K562 (cell line): ENCODE measurements at regions not wholly inside any gene's neighbourhood (a gene's known extent, or its start where the extent isn't known, plus 50 kb on each side); places are given as distances from the start of the nearest gene placed in this dataset.

Experiments
- ATAC-seq: fragments of 200-7000 bp; cut with Tn5 transposase; 3 replicates; pipeline ENCODE4 v1.9.1; 2020; ENCODE audit warnings: moderate library complexity
- BruUV-seq: library from RNA; stranded (reverse); fragments of 400-500 nt; replicated peaks from 2 replicates; lab custom pipeline; 2021; lab: Mats Ljungman, UMichigan
- CTCF ChIA-PET: fragments of 300-600 bp; formaldehyde crosslinking; extraction: SDS; loops from one replicate; lab custom pipeline; 2021; ENCODE audit warnings: low intra/inter-chr PET ratio; lab: Yijun Ruan, JAX
- POLR2A ChIA-PET: fragments of 300-600, 350-650 bp; sonication (Branson Sonifier 250); formaldehyde crosslinking; extraction: SDS; loops from one replicate; lab custom pipeline; 2021; ENCODE audit warnings: antibody characterized with exemption, inconsistent platforms; lab: Yijun Ruan, JAX
- DNase-seq, 4 experiments: peaks; one replicate each; pipeline versions ENCODE4 v3.0.0 to v3.0.0-alpha.2; 2011 to 2018; ENCODE audit warnings: low spot score in 3 of 4, mixed read lengths in 3 of 4; ENCODE audit errors: extremely low read depth in 1 of 4
- FAIRE-seq: peaks from 2 replicates; lab custom pipeline; 2011; peaks lifted over from hg19 to GRCh38; lab: Jason Lieb, UNC
- H2AFZ ChIP-seq: 2 replicates; pipeline ENCODE4 v1.6.0; 2011; ENCODE audit warnings: low read depth, low read length, control low read depth, inconsistent platforms
- H3K27ac ChIP-seq: fragments of 200-600 bp; 3 replicates; pipeline ENCODE4 v1.8.0; 2011; ENCODE audit warnings: low read depth, mild to moderate bottlenecking, control low read depth, inconsistent platforms, low read length, moderate library complexity, mixed read lengths; ENCODE audit errors: extremely low read depth
- H3K27me3 ChIP-seq, 2 experiments: fragments of 300-600 bp in 1 of 2; 2 replicates in 1 of 2; 3 replicates in 1 of 2; pipeline versions ENCODE4 v1.6.0 to v1.8.0; 2011; ENCODE audit warnings: inconsistent platforms in 2 of 2, low read length in 2 of 2, mild to moderate bottlenecking in 1 of 2, mixed read lengths in 1 of 2, moderate library complexity in 1 of 2; ENCODE audit not compliant: control insufficient read depth in 2 of 2, insufficient read depth in 2 of 2
- H3K36me3 ChIP-seq: fragments of 300-600 bp; 3 replicates; pipeline ENCODE4 v1.8.0; 2011; ENCODE audit warnings: mild to moderate bottlenecking, low read length, inconsistent platforms; ENCODE audit not compliant: control insufficient read depth, insufficient read depth
- H3K4me1 ChIP-seq, 2 experiments: fragments of 200-600 bp in 1 of 2; replicated peaks in 1 of 2; 2 replicates in 1 of 2; 3 replicates in 1 of 2; pipeline versions ENCODE4 v1.5.1 to v1.8.0; 2011; ENCODE audit warnings: inconsistent platforms in 2 of 2, low read length in 2 of 2, mild to moderate bottlenecking in 1 of 2, mixed read lengths in 1 of 2, moderate library complexity in 1 of 2; ENCODE audit not compliant: control insufficient read depth in 2 of 2, insufficient read depth in 2 of 2
- H3K4me2 ChIP-seq: 2 replicates; pipeline ENCODE4 v1.6.1; 2011; ENCODE audit warnings: low read length, control low read depth, inconsistent platforms, mixed read lengths; ENCODE audit not compliant: insufficient read depth
- H3K4me3 ChIP-seq: fragments of 200-600 bp; sonication (generic), shearing (Covaris generic); 2 replicates; pipeline ENCODE4 v1.5.1; 2016; ENCODE audit warnings: control low read depth, inconsistent platforms
- H3K79me2 ChIP-seq: fragments of 200-600 bp; 3 replicates; pipeline ENCODE4 v1.8.0; 2011; ENCODE audit warnings: low read length, inconsistent platforms; ENCODE audit not compliant: control insufficient read depth, insufficient read depth
- H3K9ac ChIP-seq, 2 experiments: 2 replicates each; pipeline versions ENCODE4 v1.6.0 to v1.6.1; 2011; ENCODE audit warnings: low read depth in 2 of 2, low read length in 2 of 2, control low read depth in 1 of 2, inconsistent platforms in 1 of 2, mild to moderate bottlenecking in 1 of 2, mixed read lengths in 1 of 2; ENCODE audit not compliant: insufficient read depth in 1 of 2
- H3K9me1 ChIP-seq: one replicate; pipeline ENCODE4 v1.6.0; 2011; ENCODE audit warnings: inconsistent platforms, mild to moderate bottlenecking, low read length, moderate library complexity; ENCODE audit not compliant: control insufficient read depth, insufficient read depth
- H3K9me3 ChIP-seq: replicated peaks from 2 replicates; pipeline ENCODE4 v1.5.1; 2011; ENCODE audit warnings: low read depth, low read length, inconsistent platforms; ENCODE audit not compliant: control insufficient read depth, insufficient read depth
- H4K20me1 ChIP-seq: replicated peaks from 2 replicates; pipeline ENCODE4 v1.6.1; 2011; ENCODE audit warnings: low read length, inconsistent platforms, mixed read lengths; ENCODE audit not compliant: control insufficient read depth, insufficient read depth
- HOXB6 ChIP-seq: fragments of 250-450 bp; sonication (Bioruptor Pico); IDR thresholded peaks from 2 replicates; pipeline ENCODE4 v1.5.1; 2022; ENCODE audit warnings: mild to moderate bottlenecking, borderline replicate concordance
- KDM1A ChIP-seq, 2 experiments: fragments of 450-650 bp; IDR thresholded peaks; 2 replicates each; pipeline ENCODE4 v1.6.1; 2016; ENCODE audit warnings: mild to moderate bottlenecking in 2 of 2
- MIER1 ChIP-seq: fragments of 450-650 bp; IDR thresholded peaks from 2 replicates; pipeline ENCODE4 v1.6.1; 2016; ENCODE audit warnings: antibody characterized with exemption, mild to moderate bottlenecking, low read depth
- NFIX ChIP-seq: fragments of 250-450 bp; sonication (Bioruptor Pico); IDR thresholded peaks from 2 replicates; pipeline ENCODE4 v1.4.0; 2020; ENCODE audit warnings: low read depth, mild to moderate bottlenecking, moderate library complexity
- RFX1 ChIP-seq: fragments of 450-650 bp; IDR thresholded peaks from 2 replicates; pipeline ENCODE4 v1.6.1; 2016; ENCODE audit warnings: mild to moderate bottlenecking, moderate library complexity
- RFX7 ChIP-seq: fragments of 250-450 bp; sonication (Bioruptor Pico); IDR thresholded peaks from 2 replicates; pipeline ENCODE4 v1.5.1; 2021; ENCODE audit warnings: mild to moderate bottlenecking
- SMARCA5 ChIP-seq: fragments of 450-650 bp; IDR thresholded peaks from 2 replicates; pipeline ENCODE4 v1.6.1; 2016
- SRSF7 ChIP-seq: fragments of 200-400 bp; formaldehyde crosslinking; optimal IDR thresholded peaks from 2 replicates; pipeline ENCODE3; 2017; ENCODE audit warnings: mild to moderate bottlenecking, low read depth, low read length
- TARDBP ChIP-seq: fragments of 450-650 bp; IDR thresholded peaks from 2 replicates; pipeline ENCODE4 v1.6.1; 2016
- ZNF23 ChIP-seq: fragments of 250-450 bp; sonication (Bioruptor Pico); IDR thresholded peaks from 2 replicates; pipeline ENCODE4 v1.4.0; 2020; ENCODE audit warnings: mild to moderate bottlenecking
- ZNF24 ChIP-seq: fragments of 450-650 bp; IDR thresholded peaks from 2 replicates; pipeline ENCODE4 v1.6.1; 2016
- ZNF274 ChIP-seq: IDR thresholded peaks from 2 replicates; pipeline ENCODE4 v1.6.1; 2011; ENCODE audit warnings: low read depth, mild to moderate bottlenecking, low read length, moderate library complexity, borderline replicate concordance
- ZNF589 ChIP-seq: fragments of 200-800 bp; sonication (Bioruptor generic); IDR thresholded peaks from 2 replicates; pipeline ENCODE4 v1.6.1; 2016; ENCODE audit warnings: low read depth, missing genetic modification characterization, missing compliant biosample characterization
- ZSCAN32 ChIP-seq: fragments of 450-650 bp; formaldehyde crosslinking; IDR thresholded peaks from 2 replicates; pipeline ENCODE4 v1.4.0; 2020; ENCODE audit warnings: mild to moderate bottlenecking, moderate library complexity
- WGBS: fragments of 100-300 bp; shearing (Covaris generic); methylation state at CpG from one replicate; pipeline ENCODE4 v1.1.6; 2016; ENCODE audit warnings: low coverage, mixed read lengths; ENCODE audit not compliant: insufficient coverage; ENCODE audit errors: missing lambda C conversion rate; 5-methylcytosine and 5-hydroxymethylcytosine counted together
- in situ Hi-C: fragments of 300-500 bp; cut with MboI; formaldehyde crosslinking; loops from 4 replicates; pipeline ENCODE4 v1.15.0; 2018; ENCODE audit warnings: inconsistent platforms, mixed read lengths
- intact Hi-C: fragments of 100-400 bp; cut with micrococcal nuclease; formaldehyde crosslinking; loops from 2 replicates; pipeline ENCODE4 v1.14.2; 2022
- TF ChIP-seq, protein P1 (sequence below): sonication (generic); formaldehyde crosslinking; IDR thresholded peaks from 2 replicates; pipeline ENCODE4 v1.8.0; 2022; ENCODE audit warnings: mild to moderate bottlenecking, low read depth, missing genetic modification reagents
- TF ChIP-seq, protein P2 (sequence below): fragments of 450-650 bp; formaldehyde crosslinking; IDR thresholded peaks from 2 replicates; pipeline ENCODE4 v1.4.0; 2020; ENCODE audit warnings: mild to moderate bottlenecking, moderate library complexity
- TF ChIP-seq, protein P3 (sequence below), 2 experiments: IDR thresholded peaks; 2 replicates each; pipeline ENCODE4 v1.6.1; 2012; ENCODE audit warnings: improper control_type of control experiment in 2 of 2, low read depth in 2 of 2, low read length in 2 of 2, borderline replicate concordance in 1 of 2

DNA sequence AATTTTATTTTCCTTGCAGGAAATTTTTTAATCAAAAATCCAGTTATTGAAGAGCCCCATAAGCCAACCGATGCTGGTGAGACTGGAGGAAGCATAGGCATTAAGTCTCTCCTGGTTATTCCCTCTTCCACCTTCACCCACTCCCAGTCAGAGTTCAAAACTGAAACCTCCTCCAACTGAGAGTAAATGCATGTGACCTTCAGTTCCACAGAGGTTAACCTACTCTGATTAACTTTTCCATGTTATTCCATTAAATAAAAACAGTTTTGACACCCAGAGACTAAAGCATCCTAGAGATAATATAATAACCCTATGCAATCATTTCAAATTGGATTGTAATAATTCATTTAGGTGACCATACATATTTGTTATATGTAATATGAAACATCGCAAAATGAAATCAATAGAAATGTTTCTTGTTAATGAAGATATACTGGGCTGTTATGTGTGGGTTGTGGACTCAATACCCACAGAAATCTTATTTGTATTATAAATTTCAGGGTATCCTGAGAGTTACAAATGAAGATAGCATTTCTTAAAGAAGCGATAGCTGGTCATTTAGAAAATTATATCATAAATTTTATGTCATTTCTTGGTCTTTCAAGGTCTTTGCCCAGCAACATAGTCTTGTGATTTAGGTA, 376.5 kb downstream of the SETD4 start (continued):
- TF ChIP-seq RFX7 (CRISPR knock-in tag), result no peak
- no peak for TF ChIP-seq ZNF24

DNA sequence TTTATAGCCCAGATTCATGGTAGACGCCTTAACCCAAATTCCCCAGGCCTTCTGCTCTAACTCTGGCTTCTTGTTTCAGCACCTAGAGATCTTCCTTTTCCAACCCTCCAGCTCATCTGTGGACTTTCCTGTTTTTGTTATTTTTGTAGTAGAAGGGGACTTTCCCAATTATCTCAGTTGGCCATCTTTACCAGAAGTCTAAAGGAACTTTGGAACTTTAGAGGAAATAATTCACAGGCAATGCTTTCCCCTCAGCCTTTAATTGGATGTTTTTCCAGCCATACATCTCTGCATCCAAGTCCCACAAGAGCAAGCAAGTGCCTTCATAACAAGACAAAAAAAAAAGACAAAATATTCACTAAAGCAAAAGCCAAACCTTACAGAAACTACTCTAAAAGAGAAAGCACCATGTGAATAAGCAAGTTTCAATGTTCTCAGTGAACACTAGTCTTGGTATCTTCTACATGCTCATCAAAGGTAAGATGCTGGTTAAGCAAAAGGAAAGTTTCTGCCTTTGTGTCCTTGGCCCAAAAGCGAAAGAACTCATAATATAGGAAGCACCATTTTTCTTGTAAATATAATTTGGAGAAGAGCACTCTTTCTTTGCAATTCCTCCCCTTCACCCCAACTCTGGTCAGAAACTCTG, 377.3 kb downstream of the SETD4 start:
- peaks cover 0 to 8% of the 10 kb centered on the region in 2 experiments; a peak in 3 of 5 replicates for H3K27me3 ChIP-seq
- no peak overlapping the region for H2AFZ ChIP-seq
- no peaks in the 10 kb centered on the region for H3K36me3 ChIP-seq
- no peak overlapping the region for H3K27ac ChIP-seq
- in situ Hi-C loops, result no loop called here
- no peak overlapping the region for H3K9ac ChIP-seq
- H3K9me1 ChIP-seq, result no peaks in the 10 kb centered on the region
- H3K4me3 ChIP-seq, result no peak overlapping the region
- no peaks in the 10 kb centered on the region for H3K79me2 ChIP-seq
- DNase-seq (no peak), ATAC-seq (no peak), FAIRE-seq (no peak)
- no peaks in the 10 kb centered on the region for H4K20me1 ChIP-seq
- BruUV-seq, result no TSS peak
- intact Hi-C loops, result no loop called here
- H3K4me1 ChIP-seq, result no peaks in the 10 kb centered on the region
- WGBS, result 2% methylated on average over 2 of the region's 2 CpGs
- ChIA-PET CTCF (no interaction called here), POLR2A (interaction anchor here (1.2 kb wide), 1 partner anchor 246 kb away, joined by 4 read pairs; no protein-coding TSS in a partner anchor)
- H3K4me2 ChIP-seq, result no peak overlapping the region
- no peaks in the 10 kb centered on the region for H3K9me3 ChIP-seq
- TF ChIP-seq, protein P1, sequence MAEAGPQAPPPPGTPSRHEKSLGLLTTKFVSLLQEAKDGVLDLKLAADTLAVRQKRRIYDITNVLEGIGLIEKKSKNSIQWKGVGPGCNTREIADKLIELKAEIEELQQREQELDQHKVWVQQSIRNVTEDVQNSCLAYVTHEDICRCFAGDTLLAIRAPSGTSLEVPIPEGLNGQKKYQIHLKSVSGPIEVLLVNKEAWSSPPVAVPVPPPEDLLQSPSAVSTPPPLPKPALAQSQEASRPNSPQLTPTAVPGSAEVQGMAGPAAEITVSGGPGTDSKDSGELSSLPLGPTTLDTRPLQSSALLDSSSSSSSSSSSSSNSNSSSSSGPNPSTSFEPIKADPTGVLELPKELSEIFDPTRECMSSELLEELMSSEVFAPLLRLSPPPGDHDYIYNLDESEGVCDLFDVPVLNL, result no peak
- TF ChIP-seq, protein P2, sequence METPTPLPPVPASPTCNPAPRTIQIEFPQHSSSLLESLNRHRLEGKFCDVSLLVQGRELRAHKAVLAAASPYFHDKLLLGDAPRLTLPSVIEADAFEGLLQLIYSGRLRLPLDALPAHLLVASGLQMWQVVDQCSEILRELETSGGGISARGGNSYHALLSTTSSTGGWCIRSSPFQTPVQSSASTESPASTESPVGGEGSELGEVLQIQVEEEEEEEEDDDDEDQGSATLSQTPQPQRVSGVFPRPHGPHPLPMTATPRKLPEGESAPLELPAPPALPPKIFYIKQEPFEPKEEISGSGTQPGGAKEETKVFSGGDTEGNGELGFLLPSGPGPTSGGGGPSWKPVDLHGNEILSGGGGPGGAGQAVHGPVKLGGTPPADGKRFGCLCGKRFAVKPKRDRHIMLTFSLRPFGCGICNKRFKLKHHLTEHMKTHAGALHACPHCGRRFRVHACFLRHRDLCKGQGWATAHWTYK (CRISPR knock-in tag), result no peak
- TF ChIP-seq KDM1A (IDR thresholded peaks at IDR 0.05) (no peak), ZSCAN32 (CRISPR knock-in tag) (no peak), ZNF274 (no peak), SMARCA5 (no peak), RFX1 (no peak), NFIX (CRISPR knock-in tag) (no peak), ZNF23 (CRISPR knock-in tag) (no peak), HOXB6 (CRISPR knock-in tag) (no peak), TARDBP (no peak), SRSF7 (no peak), ZNF589 (CRISPR knock-in tag) (no peak), MIER1 (no peak)
- TF ChIP-seq, protein P3, sequence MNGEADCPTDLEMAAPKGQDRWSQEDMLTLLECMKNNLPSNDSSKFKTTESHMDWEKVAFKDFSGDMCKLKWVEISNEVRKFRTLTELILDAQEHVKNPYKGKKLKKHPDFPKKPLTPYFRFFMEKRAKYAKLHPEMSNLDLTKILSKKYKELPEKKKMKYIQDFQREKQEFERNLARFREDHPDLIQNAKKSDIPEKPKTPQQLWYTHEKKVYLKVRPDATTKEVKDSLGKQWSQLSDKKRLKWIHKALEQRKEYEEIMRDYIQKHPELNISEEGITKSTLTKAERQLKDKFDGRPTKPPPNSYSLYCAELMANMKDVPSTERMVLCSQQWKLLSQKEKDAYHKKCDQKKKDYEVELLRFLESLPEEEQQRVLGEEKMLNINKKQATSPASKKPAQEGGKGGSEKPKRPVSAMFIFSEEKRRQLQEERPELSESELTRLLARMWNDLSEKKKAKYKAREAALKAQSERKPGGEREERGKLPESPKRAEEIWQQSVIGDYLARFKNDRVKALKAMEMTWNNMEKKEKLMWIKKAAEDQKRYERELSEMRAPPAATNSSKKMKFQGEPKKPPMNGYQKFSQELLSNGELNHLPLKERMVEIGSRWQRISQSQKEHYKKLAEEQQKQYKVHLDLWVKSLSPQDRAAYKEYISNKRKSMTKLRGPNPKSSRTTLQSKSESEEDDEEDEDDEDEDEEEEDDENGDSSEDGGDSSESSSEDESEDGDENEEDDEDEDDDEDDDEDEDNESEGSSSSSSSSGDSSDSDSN (IDR thresholded peaks at IDR 0.05; ENCODE audit: borderline replicate concordance in 1 of 2, low read depth in 2 of 2, low read length in 2 of 2), result no peak
